H9 (cell line): ENCODE measurements at regions not wholly inside any gene's neighbourhood (a gene's known extent, or its start where the extent isn't known, plus 50 kb on each side); places are given as distances from the start of the nearest gene placed in this dataset.

ENCODE experiments used
- DNase-seq: peaks from one replicate; pipeline ENCODE4 v3.0.0-alpha.2; 2017
- H2AFZ ChIP-seq: one replicate; pipeline ENCODE4 v1.6.1; 2013; ENCODE audit warnings: mild to moderate bottlenecking, low read length, control low read depth, moderate library complexity
- H2AK5ac ChIP-seq: 2 replicates; pipeline ENCODE4 v1.6.1; 2013; ENCODE audit warnings: low read length, control low read depth, mixed read lengths; ENCODE audit not compliant: insufficient read length
- H2BK120ac ChIP-seq: one replicate; pipeline ENCODE4 v1.6.1; 2013; ENCODE audit warnings: low read depth, mild to moderate bottlenecking, low read length, control low read depth, inconsistent platforms; ENCODE audit not compliant: poor library complexity, severe bottlenecking
- H2BK12ac ChIP-seq: 2 replicates; pipeline ENCODE4 v1.6.1; 2013; ENCODE audit warnings: low read length, control low read depth, mixed read lengths, low read depth; ENCODE audit not compliant: insufficient read length
- H2BK15ac ChIP-seq: 2 replicates; pipeline ENCODE4 v1.6.1; 2013; ENCODE audit warnings: low read depth, low read length, control low read depth
- H2BK20ac ChIP-seq: one replicate; pipeline ENCODE4 v1.6.1; 2013; ENCODE audit warnings: low read depth, mild to moderate bottlenecking, low read length, control low read depth, inconsistent platforms; ENCODE audit not compliant: poor library complexity, severe bottlenecking
- H2BK5ac ChIP-seq: 2 replicates; pipeline ENCODE4 v1.6.1; 2013; ENCODE audit warnings: low read length, control low read depth, mixed read lengths; ENCODE audit not compliant: insufficient read length
- H3K14ac ChIP-seq: 2 replicates; pipeline ENCODE4 v1.6.1; 2013; ENCODE audit warnings: low read length, control low read depth; ENCODE audit not compliant: insufficient read depth
- H3K18ac ChIP-seq: 2 replicates; pipeline ENCODE4 v1.6.1; 2013; ENCODE audit warnings: low read depth, mild to moderate bottlenecking, mixed read lengths, low read length, control low read depth; ENCODE audit not compliant: insufficient read length
- H3K23ac ChIP-seq: 2 replicates; pipeline ENCODE4 v1.6.1; 2013; ENCODE audit warnings: low read length, control low read depth, mixed read lengths, low read depth; ENCODE audit not compliant: insufficient read length
- H3K23me2 ChIP-seq: 2 replicates; pipeline ENCODE4 v1.6.1; 2013; ENCODE audit warnings: low read depth, mild to moderate bottlenecking, mixed read lengths, low read length, control low read depth; ENCODE audit not compliant: insufficient read length, poor library complexity, severe bottlenecking
- H3K27ac ChIP-seq: 2 replicates; pipeline ENCODE4 v1.5.1; 2013; ENCODE audit warnings: low read length, control low read depth, mixed read lengths, low read depth; ENCODE audit not compliant: insufficient read length
- H3K27me3 ChIP-seq: 2 replicates; pipeline ENCODE4 v1.6.1; 2013; ENCODE audit warnings: low read length, control low read depth, inconsistent platforms; ENCODE audit not compliant: insufficient read depth
- H3K4ac ChIP-seq: 2 replicates; pipeline ENCODE4 v1.6.1; 2013; ENCODE audit warnings: low read depth, mild to moderate bottlenecking, control low read depth, inconsistent platforms, low read length, moderate library complexity
- H3K4me1 ChIP-seq: 2 replicates; pipeline ENCODE4 v1.6.1; 2013; ENCODE audit warnings: low read length, control low read depth, inconsistent platforms; ENCODE audit not compliant: insufficient read depth
- H3K4me2 ChIP-seq: 2 replicates; pipeline ENCODE4 v1.6.1; 2013; ENCODE audit warnings: low read length, control low read depth, mixed read lengths; ENCODE audit not compliant: insufficient read length, insufficient read depth
- H3K56ac ChIP-seq: 2 replicates; pipeline ENCODE4 v1.6.1; 2013; ENCODE audit warnings: low read depth, mild to moderate bottlenecking, mixed read lengths, low read length, control low read depth; ENCODE audit not compliant: insufficient read length
- H3K79me1 ChIP-seq: 2 replicates; pipeline ENCODE4 v1.6.1; 2013; ENCODE audit warnings: low read depth, mild to moderate bottlenecking, moderate library complexity, low read length, control low read depth, inconsistent platforms; ENCODE audit not compliant: insufficient read depth, poor library complexity, severe bottlenecking
- H3K79me2 ChIP-seq: 2 replicates; pipeline ENCODE4 v1.6.1; 2013; ENCODE audit warnings: low read length, control low read depth, inconsistent platforms; ENCODE audit not compliant: insufficient read depth
- H3K9ac ChIP-seq: 2 replicates; pipeline ENCODE4 v1.6.1; 2013; ENCODE audit warnings: low read length, control low read depth, mixed read lengths; ENCODE audit not compliant: insufficient read length; ENCODE audit errors: extremely low read depth
- H3K9me3 ChIP-seq: one replicate; pipeline ENCODE4 v1.6.1; 2013; ENCODE audit warnings: low read depth, low read length, inconsistent platforms; ENCODE audit not compliant: control insufficient read depth
- H3T11ph ChIP-seq: one replicate; pipeline ENCODE4 v1.6.1; 2013; ENCODE audit warnings: mild to moderate bottlenecking, low read length, control low read depth, inconsistent platforms
- H4K20me1 ChIP-seq: one replicate; pipeline ENCODE4 v1.6.1; 2013; ENCODE audit not compliant: control insufficient read depth, insufficient read length, insufficient read depth
- H4K5ac ChIP-seq: 2 replicates; pipeline ENCODE4 v1.6.1; 2013; ENCODE audit warnings: low read depth, mild to moderate bottlenecking, mixed read lengths, low read length, control low read depth; ENCODE audit not compliant: insufficient read length
- H4K8ac ChIP-seq: replicated peaks from 2 replicates; pipeline ENCODE4 v1.6.1; 2013; ENCODE audit warnings: low read length, control low read depth, mixed read lengths, low read depth; ENCODE audit not compliant: insufficient read length
- H4K91ac ChIP-seq: 2 replicates; pipeline ENCODE4 v1.6.1; 2013; ENCODE audit warnings: low read depth, mild to moderate bottlenecking, moderate library complexity, mixed read lengths, low read length, control low read depth; ENCODE audit not compliant: insufficient read length
- H3K27ac Mint-ChIP-seq, 3 experiments: 2 replicates in 2 of 3; 3 replicates in 1 of 3; pipeline ENCODE4 v1.8.0; 2020 to 2021; ENCODE audit warnings: mixed read lengths in 3 of 3, mild to moderate bottlenecking in 1 of 3, moderate library complexity in 1 of 3
- H3K27me3 Mint-ChIP-seq: 2 replicates; pipeline ENCODE4 v1.8.0; 2021; ENCODE audit warnings: low read depth, mild to moderate bottlenecking, moderate library complexity, mixed read lengths
- H3K36me3 Mint-ChIP-seq, 3 experiments: 2 replicates in 2 of 3; 3 replicates in 1 of 3; pipeline ENCODE4 v1.8.0; 2020 to 2021; ENCODE audit warnings: low read depth in 3 of 3, mixed read lengths in 3 of 3; ENCODE audit not compliant: insufficient read depth in 1 of 3
- H3K4me1 Mint-ChIP-seq, 2 experiments: 2 replicates each; pipeline ENCODE4 v1.8.0; 2020; ENCODE audit warnings: mixed read lengths in 2 of 2
- H3K4me3 Mint-ChIP-seq, 2 experiments: 2 replicates in 1 of 2; 3 replicates in 1 of 2; pipeline ENCODE4 v1.8.0; 2020 to 2021; ENCODE audit warnings: mild to moderate bottlenecking in 2 of 2, mixed read lengths in 2 of 2, moderate library complexity in 1 of 2
- H3K9me3 Mint-ChIP-seq, 2 experiments: 2 replicates in 1 of 2; 3 replicates in 1 of 2; pipeline ENCODE4 v1.8.0; 2020; ENCODE audit warnings: mild to moderate bottlenecking in 2 of 2, mixed read lengths in 2 of 2, moderate library complexity in 1 of 2
- CTCF ChIP-seq: fragments of 200-600 bp; sonication (generic); conservative IDR thresholded peaks from 3 replicates; pipeline ENCODE4 v1.8.0; 2021; ENCODE audit warnings: antibody characterized with exemption, mild to moderate bottlenecking
- WGBS: extraction: QIAGEN DNeasy Blood & Tissue Kit; methylation state at CpG from one replicate; pipeline ENCODE4 v1.1.7; 2013; ENCODE audit warnings: missing lambda C conversion rate, low lambda C conversion rate, mixed read lengths; ENCODE audit not compliant: insufficient read length; ENCODE audit errors: extremely low coverage; 5-methylcytosine and 5-hydroxymethylcytosine counted together

- Mint-ChIP-seq H3K9me3 (peaks cover 0 to 4% of the 10 kb centered on the region in 2 experiments; a peak in 2 of 5 replicates), H3K27ac (no peak overlapping the region), H3K4me3 (no peak overlapping the region), H3K27me3 (no peaks in the 10 kb centered on the region), H3K36me3 (0 out of 7 replicates have a peak, but pooled peaks cover 0 to 1% (median 0%) of the 10 kb centered on the region in 3 experiments), H3K4me1 (peaks cover 12% of the 10 kb centered on the region in 2 experiments)
- Histone ChIP-seq H3T11ph (no peak overlapping the region), H3K9ac (no peak overlapping the region), H2AFZ (no peak overlapping the region), H3K56ac (no peak overlapping the region), H3K23ac (no peak overlapping the region), H4K5ac (no peak overlapping the region), H2BK15ac (no peak overlapping the region), H2BK20ac (no peak overlapping the region), H4K20me1 (no peaks in the 10 kb centered on the region), H3K4me2 (no peak overlapping the region), H2BK5ac (no peak overlapping the region), H3K27me3 (no peaks in the 10 kb centered on the region), H3K23me2 (no peaks in the 10 kb centered on the region), H4K8ac (no peak overlapping the region), H2BK120ac (no peak overlapping the region), H3K79me2 (no peaks in the 10 kb centered on the region), H3K79me1 (no peaks in the 10 kb centered on the region), H3K14ac (no peak overlapping the region), H3K4me1 (peaks cover 2% of the 10 kb centered on the region; the same call in 1 of the 2 replicates), H2BK12ac (no peak overlapping the region), H4K91ac (no peak overlapping the region), H2AK5ac (no peak overlapping the region), H3K9me3 (no peaks in the 10 kb centered on the region), H3K4ac (no peak overlapping the region), H3K27ac (no peak overlapping the region), H3K18ac (no peak overlapping the region)
- no CpG with 5 or more reads among the region's 1 CpG for WGBS
- no peak for TF ChIP-seq CTCF
- DNase-seq = no peak
Observed at GRCh38 chr7:67448271-67448670, 451.6 kb downstream of the TYW1 start.
